Posterior vena cava (tissue), 2 donors: ENCODE measurements at regions not wholly inside any gene's neighbourhood (a gene's known extent, or its start where the extent isn't known, plus 50 kb on each side); places are given as distances from the start of the nearest gene placed in this dataset.

Experiments used
- DNase-seq: peaks from one replicate; pipeline ENCODE4 v3.0.0-alpha.2; 2020; ENCODE audit warnings: low spot score
- intact Hi-C, 2 donors: fragments of 100-400 bp; cut with DNase I; formaldehyde crosslinking; loops; one replicate each; pipeline versions ENCODE4 v1.14.1 to v1.14.2; 2022 to 2023
- donor health status: DM: yes; HTN: yes; CAD: no.
- donor health status: DM: yes; HTN: yes; CAD: no.

DNA sequence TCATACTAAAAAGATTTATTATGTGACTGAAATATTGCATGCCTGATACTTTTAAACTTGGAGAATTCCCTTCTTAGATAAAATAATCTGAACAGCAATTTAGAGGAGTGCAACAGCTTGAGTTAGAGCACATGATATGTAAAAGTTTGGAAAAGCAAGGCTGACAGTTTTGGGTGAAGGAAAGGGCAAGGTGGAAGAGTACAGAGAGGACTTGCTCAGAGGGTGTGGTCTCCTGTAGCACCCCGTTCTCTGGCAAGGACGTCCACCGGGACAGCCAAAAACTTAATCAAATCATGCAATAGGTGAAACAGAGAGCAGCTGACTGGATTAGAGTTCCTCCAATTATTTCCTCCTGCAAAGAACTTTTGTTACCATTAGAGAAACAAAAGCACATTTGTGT is 65.2 kb upstream of the PDZRN4 start:
- intact Hi-C loops: no loop called here
- DNase-seq: peak; percentile 53

DNA sequence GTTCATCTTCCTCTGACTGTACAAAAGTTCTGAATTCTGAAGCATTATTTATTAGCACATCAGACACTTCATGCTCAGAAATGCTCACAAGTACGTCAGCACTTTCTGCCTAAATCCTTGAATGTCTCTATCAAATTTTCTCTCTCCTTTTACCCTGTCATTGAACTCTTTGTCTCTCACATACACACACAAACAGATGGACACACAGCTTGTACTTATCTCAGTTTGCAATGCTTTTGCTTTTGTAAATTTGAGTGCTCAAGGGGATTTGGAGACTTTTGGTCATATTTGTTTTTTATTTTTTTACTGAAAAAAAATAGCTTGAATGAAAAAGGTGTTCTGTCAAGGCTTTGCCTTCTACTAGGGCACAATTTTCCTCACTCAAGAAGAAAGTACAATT is 64.2 kb upstream of the PDZRN4 start:
- intact Hi-C loops: no loop called here
- DNase-seq: no peak
